Right lobe of liver (tissue), 4 donors: ENCODE measurements at regions not wholly inside any gene's neighbourhood (a gene's known extent, or its start where the extent isn't known, plus 50 kb on each side); places are given as distances from the start of the nearest gene placed in this dataset.
"Not testable (repeated sequence)": the region's sequence is repeated elsewhere in the genome, so short reads cannot be mapped to it uniquely, and the experiment has no call there.

Experiments
- CTCF ChIP-seq, 4 donors: fragments of 200-600 bp in 3 of 4; fragments of 450-650 bp in 1 of 4; IDR thresholded peaks; one replicate each; pipeline versions ENCODE4 v1.5.1 to v1.8.0; 2016 to 2022; ENCODE audit warnings: antibody characterized with exemption in 4 of 4, mild to moderate bottlenecking in 2 of 4
- POLR2A ChIP-seq: fragments of 450-650 bp; IDR thresholded peaks from one replicate; pipeline ENCODE4 v1.6.1; 2017; ENCODE audit warnings: antibody characterized with exemption, mild to moderate bottlenecking
- donor health status: DM: no; HTN: no; CAD: no.
- donor health status: DM: no; HTN: no; CAD: no.
- donor health status: DM: no; HTN: yes; CAD: no.

GRCh38 chr1:176296602-176297001 lies 89.5 kb upstream of the COP1 start:
- TF ChIP-seq POLR2A; CTCF (IDR thresholded peaks at IDR 0.05): not testable (repeated sequence)
